ENCODE measurements at regions not wholly inside any gene's neighbourhood (a gene's known extent, or its start where the extent isn't known, plus 50 kb on each side); places are given as distances from the start of the nearest gene placed in this dataset.

DNA sequence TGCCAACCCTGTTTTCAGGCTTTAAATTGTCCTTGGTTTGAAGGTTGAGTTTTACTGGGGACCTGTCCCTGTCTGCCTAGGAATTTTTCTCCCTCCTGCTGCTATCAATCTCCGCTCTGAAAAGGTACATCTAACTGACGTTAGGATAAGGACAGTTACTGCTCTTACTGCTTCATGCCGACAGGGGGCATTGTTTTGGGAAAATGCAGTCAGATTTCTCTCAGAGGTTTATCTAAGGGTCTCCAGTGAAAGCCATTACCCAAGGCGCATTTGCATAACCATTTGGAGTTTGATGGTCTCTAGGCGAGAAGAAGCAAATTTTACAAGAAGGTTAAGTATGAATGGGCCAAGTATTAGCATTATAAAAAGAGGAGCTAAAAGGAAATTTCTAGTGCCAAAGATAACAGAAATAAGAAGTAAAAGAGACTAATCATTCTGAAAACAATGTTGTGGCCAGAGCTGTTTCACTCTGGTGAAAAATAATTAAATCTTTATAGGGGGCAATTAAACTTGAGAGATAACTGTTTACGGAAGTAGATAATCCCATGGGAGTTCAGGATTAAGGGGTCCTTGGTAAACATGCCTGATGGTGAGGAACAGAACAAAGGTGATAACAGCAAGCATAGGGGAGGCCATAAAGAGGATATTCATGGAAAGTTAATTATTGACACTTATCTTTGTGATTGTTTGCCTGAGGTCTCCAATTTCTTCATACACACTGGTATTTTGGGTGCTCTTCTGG lies 605.0 kb downstream of the MTRR start:
- DNase-seq (ENCODE audit: low read depth) = no peak

DNA sequence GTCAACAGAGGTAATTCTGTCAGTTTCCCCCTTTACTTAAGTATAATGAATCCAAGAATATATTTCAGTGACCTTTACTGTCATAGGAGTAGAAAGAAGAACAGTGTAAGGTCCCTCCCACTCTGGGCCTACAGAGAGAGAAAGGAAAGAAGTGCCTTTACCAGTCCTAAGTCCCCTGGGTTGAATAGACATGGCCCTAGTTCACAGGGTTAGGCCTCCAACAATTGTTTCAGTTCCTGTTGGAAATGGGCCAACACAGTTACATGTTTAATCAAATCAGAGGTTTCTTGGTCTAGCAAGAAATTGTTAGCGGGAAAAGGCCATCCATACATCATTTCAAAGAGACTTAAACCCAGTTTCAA lies 605.6 kb downstream of the MTRR start:
- DNase-seq (ENCODE audit: low read depth) = no peak

DNA sequence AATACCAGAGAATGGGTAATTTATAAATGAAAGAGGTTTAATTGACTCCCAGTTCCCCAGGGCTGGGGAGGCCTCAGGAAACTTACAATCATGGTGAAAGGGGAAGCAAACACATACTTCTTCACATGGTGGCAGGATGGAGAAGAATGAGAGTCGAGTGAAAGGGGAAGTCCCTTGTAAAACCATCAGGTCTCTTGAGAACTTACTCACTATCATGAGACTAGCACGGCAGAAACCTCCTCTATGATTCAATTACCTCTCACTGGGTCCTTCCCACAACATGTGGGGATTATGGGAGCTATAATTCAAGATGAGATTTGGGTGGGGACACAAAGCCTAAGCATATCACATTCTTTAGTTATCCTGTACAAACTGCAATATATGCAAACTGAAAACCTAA lies 609.4 kb downstream of the MTRR start:
- DNase-seq (ENCODE audit: low read depth) = no peak

DNA sequence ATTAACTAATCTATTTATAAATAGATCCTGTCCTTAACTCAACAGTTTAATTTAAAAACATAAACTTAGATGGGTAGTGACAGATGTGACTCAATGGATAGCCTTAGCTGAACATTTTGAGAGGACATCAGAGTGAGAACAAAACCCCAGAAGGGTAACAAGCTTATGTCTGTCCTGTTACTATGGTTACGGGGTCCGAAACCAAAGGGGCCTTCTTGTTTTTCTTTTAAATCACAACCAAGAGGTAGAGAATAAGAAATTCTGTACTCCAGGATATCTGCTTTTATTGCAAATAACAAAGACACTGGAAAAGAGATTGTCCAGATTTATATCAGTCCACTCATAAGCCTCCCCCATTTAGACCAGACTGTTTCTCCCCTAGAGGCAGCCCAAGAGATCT lies 612.1 kb downstream of the MTRR start:
- DNase-seq (ENCODE audit: low read depth) = no peak

DNA sequence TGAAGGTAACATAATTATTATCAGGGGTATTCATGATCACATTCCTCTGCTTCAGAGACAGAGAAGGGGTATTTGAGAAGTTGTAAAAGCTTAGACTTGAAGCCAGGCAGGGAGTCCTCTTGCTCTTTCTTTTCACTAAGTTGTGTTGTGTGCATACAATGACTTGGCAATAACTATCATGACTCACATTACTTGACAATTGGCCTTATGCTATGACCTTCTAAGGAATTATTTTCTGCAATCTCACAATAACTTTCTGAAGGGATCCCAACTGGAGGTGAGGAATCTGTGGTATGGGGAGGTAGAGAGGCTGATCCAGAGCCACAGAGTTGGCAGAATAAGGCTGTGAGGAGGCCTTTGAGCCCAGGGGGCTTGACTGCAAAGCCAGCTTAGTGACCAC lies 622.3 kb downstream of the MTRR start:
- DNase-seq (ENCODE audit: low read depth) = no peak

DNA sequence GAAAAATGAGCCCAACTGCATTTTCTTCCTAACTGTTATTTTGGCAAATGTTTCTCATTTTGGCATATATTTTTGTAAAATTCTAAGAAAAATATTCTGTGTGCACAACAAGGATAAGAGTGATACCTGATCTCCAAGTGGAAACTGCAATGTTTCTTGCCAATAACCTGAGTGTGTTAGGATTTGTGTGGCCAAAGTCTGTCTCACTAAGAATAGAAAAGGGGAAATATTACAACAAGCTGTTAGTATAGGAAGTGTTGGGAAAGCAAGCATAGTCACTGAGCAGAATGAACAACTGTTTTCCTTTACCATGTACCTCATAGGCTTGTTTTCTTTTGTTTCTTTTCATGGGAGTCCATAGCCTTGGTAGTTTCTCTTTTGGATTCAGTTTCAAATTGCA lies 624.2 kb downstream of the MTRR start:
- no peak for DNase-seq (ENCODE audit: low read depth)

DNA sequence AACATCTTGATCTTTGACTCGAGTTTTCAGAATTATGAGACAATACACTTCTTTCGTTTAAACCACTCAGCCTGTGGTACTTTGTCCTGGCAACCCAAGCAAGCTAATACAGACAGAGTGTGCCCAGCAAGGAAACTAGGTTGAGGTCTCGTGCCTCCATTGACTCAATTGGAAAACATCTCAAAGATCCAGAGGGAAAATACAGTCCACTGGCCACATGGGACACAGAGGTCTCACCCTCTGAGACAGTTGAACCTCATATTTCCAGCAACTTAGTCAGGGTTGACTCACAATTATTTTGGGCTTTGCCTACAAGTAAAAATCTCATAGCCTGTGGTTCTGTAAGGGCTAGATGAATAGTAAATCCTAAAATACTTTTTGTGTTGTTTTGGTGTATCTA lies 631.5 kb downstream of the MTRR start:
- DNase-seq (ENCODE audit: low read depth) = no peak

GRCh38 chr5:8505196-8505595 lies 636.2 kb downstream of the MTRR start:
- DNase-seq (ENCODE audit: low read depth) = no peak

- DNase-seq (ENCODE audit: low read depth) = no peak
Measured at GRCh38 chr5:8508231-8508630, 639.3 kb downstream of the MTRR start.

GRCh38 chr5:8516356-8516755 lies 647.4 kb downstream of the MTRR start:
- DNase-seq (ENCODE audit: low read depth) = no peak

DNA sequence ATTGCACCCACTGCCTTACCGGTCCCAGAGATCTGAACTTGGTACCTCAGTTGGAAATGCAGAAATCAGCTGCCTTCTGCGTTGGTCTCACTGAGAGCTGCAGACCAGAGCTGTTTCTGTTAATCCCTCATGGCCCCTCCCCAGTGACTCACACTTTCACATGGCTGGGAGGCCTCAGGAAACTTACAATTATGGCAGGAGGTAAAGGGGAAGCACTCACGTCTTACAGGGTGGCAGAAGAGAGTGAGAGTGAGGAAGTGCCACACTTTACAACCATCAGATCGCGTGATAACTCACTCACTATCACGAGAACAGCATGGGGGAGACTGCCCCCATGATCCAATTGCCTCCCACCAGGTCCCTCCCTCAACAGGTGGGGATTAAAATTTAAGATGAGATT lies 648.5 kb downstream of the MTRR start:
- DNase-seq (ENCODE audit: low read depth) = no peak

DNA sequence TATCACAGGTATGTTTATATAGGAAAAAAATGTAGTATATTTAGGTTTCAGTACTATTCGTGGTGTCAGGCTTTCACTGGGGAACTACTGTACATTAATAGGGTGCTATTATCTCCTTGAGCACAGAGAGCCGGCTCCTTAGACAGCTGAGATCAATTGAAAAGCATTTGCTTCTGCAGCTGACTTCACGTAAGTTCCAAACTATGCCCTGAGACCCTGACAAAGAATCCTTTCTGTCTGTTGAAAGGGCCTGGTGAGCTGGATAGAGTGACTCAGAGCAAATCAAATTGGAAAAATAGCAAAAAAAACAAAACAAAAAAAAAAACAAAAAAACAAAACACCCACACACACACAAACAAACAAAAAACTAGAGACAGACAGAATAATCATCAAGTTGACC lies 652.0 kb downstream of the MTRR start:
- DNase-seq (ENCODE audit: low read depth) = no peak

GRCh38 chr5:8521991-8522390 lies 653.0 kb downstream of the MTRR start:
- DNase-seq (ENCODE audit: low read depth) = no peak

DNA sequence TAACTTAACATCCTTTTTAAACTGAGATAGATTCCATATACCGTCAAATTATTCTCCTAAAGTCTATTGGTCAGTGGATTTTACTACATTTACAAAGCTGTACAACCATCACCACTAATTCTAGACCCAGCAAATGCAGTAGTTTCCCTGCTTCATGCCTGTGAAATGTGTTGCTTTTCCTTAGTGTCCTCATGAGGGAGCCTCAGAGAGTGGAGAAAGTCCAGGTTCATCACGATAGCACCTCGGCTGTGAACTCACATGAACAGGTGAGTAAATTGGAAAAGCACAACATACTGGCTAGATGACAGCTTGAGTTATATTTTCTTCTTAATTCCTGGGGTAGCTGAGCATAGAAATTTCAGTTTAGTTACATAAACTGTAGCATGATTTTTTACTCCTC lies 653.7 kb downstream of the MTRR start:
- DNase-seq (ENCODE audit: low read depth) = no peak

DNA sequence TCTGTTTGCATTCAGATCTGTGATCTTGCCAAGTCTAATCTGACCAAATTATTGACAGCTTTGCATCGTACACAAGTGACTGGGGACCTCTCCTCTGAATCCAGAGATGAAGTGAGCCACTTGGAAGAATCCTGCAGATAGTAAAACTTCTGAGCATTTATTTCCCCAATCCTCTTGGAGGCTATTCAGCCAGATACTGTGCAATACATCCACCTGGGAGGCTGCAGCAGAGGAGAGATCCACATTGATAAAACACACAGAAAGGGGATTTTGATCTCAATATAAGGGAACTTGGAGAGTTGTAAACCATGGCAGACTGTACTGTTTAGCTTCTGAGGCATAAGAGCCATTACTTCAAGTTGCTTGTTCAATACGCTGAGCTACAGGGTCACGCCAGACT lies 654.6 kb downstream of the MTRR start:
- no peak for DNase-seq (ENCODE audit: low read depth)

GRCh38 chr5:8525819-8526218 lies 656.9 kb downstream of the MTRR start:
- DNase-seq (ENCODE audit: low read depth) = no peak

- no peak for DNase-seq (ENCODE audit: low read depth)
Measured at GRCh38 chr5:8528106-8528505, 659.2 kb downstream of the MTRR start.

GRCh38 chr5:8538821-8539220 lies 669.9 kb downstream of the MTRR start:
- no peak for DNase-seq (ENCODE audit: low read depth)

DNA sequence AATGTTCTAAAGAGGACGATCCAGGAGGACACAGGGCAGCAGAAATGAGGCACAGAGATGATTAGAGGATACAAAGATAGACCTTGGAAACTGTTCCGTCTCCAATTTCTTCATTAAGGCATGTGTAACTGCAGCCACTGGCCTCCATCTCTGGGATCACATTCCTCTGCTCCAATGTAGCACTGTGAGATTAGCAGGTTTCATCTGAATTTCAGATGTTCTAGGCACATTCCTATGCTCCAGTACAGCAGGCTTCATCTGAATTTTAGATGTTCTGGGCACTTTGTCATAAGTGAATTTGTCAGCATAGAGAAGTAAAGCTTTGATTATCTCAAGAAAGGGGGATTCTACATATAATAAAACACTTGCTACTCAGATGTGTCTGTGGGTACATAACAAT lies 671.4 kb downstream of the MTRR start:
- no peak for DNase-seq (ENCODE audit: low read depth)

- no peak for DNase-seq (ENCODE audit: low read depth)
Measured at GRCh38 chr5:8550921-8551320, 682.0 kb downstream of the MTRR start.

DNA sequence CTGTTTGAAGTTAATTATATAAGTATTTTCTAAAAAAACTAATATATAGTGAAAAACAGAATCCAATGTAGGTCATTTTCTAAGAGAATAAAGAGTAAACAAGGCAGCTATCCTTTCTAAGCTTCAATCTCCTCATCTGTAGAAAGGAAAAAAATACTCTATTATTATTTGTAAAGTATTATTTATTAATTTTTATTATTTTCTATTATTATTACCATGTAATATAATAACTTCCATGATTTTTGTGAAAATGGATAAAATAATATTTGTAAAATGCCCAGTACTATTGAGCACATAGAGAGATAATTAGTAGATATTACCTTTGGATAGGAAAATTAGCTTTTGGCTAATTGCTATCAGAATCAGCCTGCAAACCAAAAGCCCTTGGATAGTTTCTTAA lies 684.4 kb downstream of the MTRR start:
- DNase-seq (ENCODE audit: low read depth) = no peak

GRCh38 chr5:8557728-8558127 lies 688.8 kb downstream of the MTRR start:
- no peak for DNase-seq (ENCODE audit: low read depth)

DNA sequence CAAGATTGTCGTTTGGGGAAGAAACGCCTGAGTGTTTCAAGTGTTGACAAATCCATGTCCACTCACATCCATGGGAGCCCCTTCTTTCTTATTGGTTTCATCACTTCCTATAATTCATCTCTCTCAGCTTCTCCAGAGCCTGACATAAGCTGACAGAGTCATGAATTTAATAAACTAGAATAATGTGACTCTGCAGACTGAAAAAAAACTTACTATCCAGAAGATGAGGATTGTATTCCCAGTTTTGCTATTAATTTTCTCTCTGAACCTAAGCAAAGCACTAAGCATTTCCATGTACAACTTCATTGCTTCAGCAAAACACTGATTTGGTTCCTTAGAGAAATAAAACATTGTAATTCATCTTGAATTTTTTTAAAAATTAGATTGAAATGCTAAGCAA lies 691.8 kb downstream of the MTRR start:
- DNase-seq (ENCODE audit: low read depth) = no peak

GRCh38 chr5:8561224-8561840 lies 692.4 kb downstream of the MTRR start:
- no peak for DNase-seq (ENCODE audit: low read depth)

All from activated T-helper 1 cell treated with Interleukin-2 at 50 U/mL for 16 hours (primary cell).